HG02943 (cell line): ENCODE measurements at regions not wholly inside any gene's neighbourhood (a gene's known extent, or its start where the extent isn't known, plus 50 kb on each side); places are given as distances from the start of the nearest gene placed in this dataset.
A peak's percentile ranks its signal among the peaks of the same experiment; 100 is the strongest.

Experiments used
- ATAC-seq: cut with Tn5 transposase; IDR thresholded peaks from one replicate; pipeline ENCODE4 v1.9.1; 2021; ENCODE audit warnings: mild to moderate bottlenecking, low read depth, moderate library complexity; ENCODE audit not compliant: unreplicated experiment

GRCh38 chr12:131487388-131488124 lies 223.3 kb upstream of the SFSWAP start:
- no peak for ATAC-seq

DNA sequence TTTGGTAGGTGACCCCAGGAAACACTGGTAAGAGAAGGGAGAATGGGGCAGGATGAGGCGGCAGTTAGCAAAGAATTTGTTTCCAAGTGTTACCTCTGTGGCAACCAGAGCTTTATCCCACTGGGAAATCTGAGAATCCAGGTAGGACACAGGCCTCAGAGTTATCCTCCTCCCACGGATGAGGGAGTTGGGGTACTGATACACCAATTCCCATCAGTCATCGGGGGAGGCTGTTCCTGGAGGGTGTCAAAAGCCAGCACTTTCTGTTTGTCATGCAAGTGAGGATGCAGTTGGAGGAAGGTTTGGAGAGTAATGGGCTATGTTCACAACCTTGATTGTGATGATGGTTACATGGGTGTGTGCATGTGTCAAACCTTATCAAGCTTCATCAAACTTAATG lies 221.2 kb upstream of the SFSWAP start:
- no peak for ATAC-seq

DNA sequence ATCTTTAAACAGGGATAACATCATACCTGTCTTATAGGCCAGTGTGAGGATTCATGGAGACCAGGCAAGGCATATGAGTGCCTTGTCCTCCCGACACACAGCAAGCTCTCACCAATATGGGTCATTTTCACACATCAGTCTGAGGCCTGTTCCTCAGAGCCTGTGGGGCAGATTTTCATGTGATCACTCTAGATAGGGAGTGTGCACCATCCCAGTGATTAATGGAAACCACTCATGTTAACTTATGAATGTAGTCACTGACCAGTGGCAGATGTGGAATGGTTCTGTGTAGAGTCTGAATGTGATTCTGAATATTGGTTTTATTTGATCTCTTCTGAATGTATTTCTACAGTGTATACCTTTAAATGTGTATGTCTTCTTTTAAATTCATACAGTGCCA lies 219.7 kb upstream of the SFSWAP start:
- ATAC-seq = no peak

GRCh38 chr12:131491916-131492490 lies 218.9 kb upstream of the SFSWAP start:
- ATAC-seq = no peak

GRCh38 chr12:131493068-131493826 lies 217.6 kb upstream of the SFSWAP start:
- no peak for ATAC-seq

DNA sequence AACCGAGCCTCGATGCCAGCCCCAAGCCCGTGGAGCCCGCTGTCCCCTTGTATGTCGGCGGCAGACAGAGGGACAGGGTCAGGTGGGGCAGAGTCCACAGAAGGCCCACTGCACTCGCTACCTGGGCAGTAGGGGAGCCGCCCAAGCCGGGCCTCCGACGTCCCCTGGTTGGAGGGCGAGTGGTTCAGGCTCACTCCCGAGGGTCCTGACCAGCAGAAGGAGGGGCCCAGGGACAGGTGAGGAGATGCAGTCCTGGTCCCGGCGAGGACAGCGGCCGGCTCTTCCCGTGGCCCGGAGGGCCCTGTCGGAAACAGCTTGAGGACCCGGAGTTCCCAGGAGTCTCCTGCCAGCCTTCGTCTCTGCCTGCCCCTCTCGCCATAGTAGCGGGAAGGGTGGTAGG lies 216.7 kb upstream of the SFSWAP start:
- ATAC-seq = no peak

DNA sequence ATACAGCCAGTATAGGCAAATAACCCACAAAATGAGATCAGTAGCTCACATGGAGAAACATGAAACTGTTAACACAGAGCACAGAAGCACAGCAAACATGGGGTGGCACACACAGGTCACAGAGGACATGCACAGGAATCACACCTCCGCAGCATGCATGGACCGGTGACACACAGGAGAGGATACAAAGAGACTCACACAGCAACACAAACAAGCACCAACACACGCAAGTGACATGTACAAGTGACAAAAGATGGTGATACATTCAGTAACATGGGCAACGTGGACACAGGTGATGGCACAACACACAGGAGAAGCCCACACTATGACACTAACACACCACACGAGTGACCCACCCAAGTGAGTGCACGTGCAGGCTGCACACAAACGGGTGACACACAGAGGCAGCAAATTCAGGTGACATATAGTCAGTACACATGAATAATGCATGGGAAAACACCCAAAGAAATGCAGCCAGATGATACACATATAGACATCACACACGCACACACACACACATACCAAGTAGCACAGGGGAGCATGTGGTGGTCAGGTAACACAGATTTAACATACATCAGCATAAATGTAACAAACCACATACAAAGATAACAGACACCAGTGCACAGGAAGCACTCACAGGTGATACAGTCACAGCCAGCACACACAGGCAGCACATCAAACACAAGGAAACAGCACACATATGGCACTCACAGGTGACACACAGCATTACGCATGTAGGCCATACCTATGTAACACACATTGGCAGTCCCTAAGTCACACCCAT lies 216.0 kb upstream of the SFSWAP start:
- no peak for ATAC-seq

DNA sequence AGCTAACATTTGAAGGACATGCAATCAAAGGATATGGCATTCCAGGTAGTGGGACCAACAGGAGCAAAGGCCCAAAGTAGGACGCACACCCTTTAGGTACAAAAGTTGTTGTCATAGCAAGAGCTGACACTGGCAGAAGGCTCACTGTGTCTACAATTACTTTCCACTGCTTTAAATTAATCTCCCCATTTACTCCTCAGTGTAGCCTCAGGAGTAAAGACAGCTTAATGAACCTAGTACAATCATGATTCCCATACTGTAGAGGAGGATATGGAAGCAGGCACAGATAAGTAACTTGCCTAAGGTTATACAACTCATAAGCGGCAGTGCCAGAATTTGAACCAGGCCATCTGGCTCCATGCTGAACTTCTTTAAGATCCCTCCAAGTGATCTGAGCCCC lies 212.9 kb upstream of the SFSWAP start:
- ATAC-seq = no peak

GRCh38 chr12:131499160-131499863 lies 211.6 kb upstream of the SFSWAP start:
- ATAC-seq = no peak

GRCh38 chr12:131499864-131500190 lies 211.1 kb upstream of the SFSWAP start:
- no peak for ATAC-seq

GRCh38 chr12:131500564-131500963 lies 210.3 kb upstream of the SFSWAP start:
- ATAC-seq = no peak

- ATAC-seq = no peak
Observed at GRCh38 chr12:131505561-131505960, 205.3 kb upstream of the SFSWAP start.

DNA sequence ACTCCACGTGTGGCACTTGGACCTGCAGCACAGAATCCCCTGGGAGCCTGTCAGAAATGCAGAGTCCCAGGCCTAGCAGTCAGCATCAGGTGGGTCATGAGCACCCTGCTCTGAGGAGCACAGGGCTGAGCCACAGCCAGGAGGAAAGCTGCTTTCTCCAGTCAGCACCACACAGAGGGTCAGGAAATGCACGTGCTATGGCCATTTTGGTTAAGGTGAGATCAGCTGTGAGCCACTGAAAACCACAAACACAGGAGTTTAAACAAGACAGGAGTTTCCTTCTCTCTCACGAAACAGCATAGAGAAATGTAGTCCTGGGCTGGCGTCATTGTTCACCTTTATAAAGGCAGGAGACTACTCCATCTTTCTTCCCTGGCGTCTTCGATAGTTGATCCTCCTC lies 204.5 kb upstream of the SFSWAP start:
- ATAC-seq = no peak

- no peak for ATAC-seq
Observed at GRCh38 chr12:131507094-131507493, 203.8 kb upstream of the SFSWAP start.

DNA sequence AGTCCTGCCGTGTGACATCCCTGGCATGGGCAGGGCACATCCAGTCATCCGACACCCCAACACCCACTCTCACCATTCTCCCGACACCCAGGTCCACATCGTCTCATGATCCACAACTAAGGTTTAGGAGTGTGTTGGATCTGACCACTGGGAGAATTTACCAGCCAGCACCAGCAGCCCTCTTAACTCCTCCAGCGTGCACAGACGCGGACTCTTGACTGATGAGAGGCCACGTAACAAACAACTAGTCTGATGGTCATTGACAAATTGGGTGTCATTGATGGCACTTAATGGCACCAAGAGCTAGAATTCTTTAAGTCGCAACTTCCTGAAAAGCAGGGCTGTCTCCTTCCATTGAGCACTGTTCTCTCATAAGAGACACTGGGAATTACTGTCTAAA lies 203.0 kb upstream of the SFSWAP start:
- ATAC-seq = no peak

DNA sequence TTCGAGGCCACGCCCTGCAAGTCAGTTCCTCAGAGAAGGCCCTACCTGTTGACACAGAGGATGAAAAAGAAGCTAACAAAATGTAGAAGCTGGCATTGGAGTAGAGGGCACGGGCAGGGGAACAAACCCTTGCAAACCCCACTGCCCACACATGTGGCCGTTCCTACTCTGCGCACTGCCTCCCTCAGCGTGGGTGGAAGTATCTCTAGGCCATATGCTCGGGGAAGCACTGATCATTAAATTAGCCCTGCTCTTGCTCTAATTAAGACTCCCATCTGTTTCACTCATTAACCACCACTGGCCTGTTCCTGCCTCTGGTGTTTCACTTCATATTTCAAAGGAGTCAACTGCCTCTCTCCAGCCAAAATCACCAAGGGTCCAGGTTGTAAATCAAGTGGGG lies 201.2 kb upstream of the SFSWAP start:
- no peak for ATAC-seq

DNA sequence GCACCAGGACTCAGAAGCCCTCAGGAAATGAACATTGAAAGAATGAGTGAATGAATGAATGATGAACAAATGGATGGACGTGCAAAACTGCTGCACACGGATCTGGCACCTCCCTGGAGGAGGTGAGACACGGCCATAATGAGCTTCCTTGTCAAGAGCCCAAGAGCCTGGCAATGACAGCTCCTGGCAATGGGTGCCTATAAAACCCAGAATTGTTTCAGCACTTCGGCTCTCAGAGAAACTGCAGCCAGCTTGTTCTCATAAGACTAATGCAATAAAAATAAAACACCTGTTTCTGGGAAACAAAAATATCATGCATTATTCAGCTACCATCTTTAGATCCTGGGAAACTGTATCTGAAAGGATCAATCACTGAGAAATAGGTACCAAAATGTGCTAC lies 200.5 kb upstream of the SFSWAP start:
- ATAC-seq = no peak

GRCh38 chr12:131511391-131511802 lies 199.5 kb upstream of the SFSWAP start:
- peak; percentile 97 for ATAC-seq

- peak; percentile 8 for ATAC-seq
Observed at GRCh38 chr12:131511803-131512561, 198.9 kb upstream of the SFSWAP start.

DNA sequence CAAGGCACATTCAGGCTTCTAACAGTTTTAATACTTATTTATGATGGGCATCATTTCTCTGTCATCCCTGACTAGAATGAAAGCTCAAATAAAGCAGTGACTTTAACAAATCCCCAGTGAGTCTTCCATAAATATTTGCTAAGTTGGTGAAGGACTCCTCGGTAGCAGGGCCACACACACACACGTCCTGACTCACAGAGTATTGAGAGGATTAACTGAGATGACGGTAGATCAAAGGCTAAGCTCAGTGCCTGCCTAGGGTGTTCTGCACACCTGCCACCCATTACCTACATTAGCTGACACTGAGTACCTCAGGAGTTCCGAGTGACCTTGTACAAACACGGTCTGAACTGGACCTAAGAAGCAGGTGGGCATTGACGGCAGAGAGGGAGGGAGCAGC lies 197.3 kb upstream of the SFSWAP start:
- no peak for ATAC-seq
